GM12878 (cell line): ENCODE measurements at regions not wholly inside any gene's neighbourhood (a gene's known extent, or its start where the extent isn't known, plus 50 kb on each side); places are given as distances from the start of the nearest gene placed in this dataset.

Experiments used
- BHLHE40 ChIP-seq, 2 experiments: fragments of 450-650 bp in 1 of 2; IDR thresholded peaks; 2 replicates each; pipeline ENCODE4 v1.6.1; 2011 to 2017; ENCODE audit warnings: low read depth in 2 of 2, borderline replicate concordance in 1 of 2, improper control_type of control experiment in 1 of 2, low read length in 1 of 2, mild to moderate bottlenecking in 1 of 2
- CEBPB ChIP-seq, 2 experiments: fragments of 150-350 bp in 1 of 2; IDR thresholded peaks; 2 replicates each; pipeline ENCODE4 v1.6.1; 2012 to 2014; ENCODE audit warnings: low read depth in 2 of 2, low read length in 2 of 2, borderline replicate concordance in 1 of 2, inconsistent platforms in 1 of 2
- EP300 ChIP-seq, 2 experiments: fragments of 150-350 bp in 1 of 2; IDR thresholded peaks; 2 replicates each; pipeline ENCODE4 v1.6.1; 2011 to 2012; ENCODE audit warnings: low read depth in 2 of 2, low read length in 2 of 2, borderline replicate concordance in 1 of 2, improper control_type of control experiment in 1 of 2, inconsistent platforms in 1 of 2; ENCODE audit not compliant: control insufficient read depth in 1 of 2
- FOS ChIP-seq: IDR thresholded peaks from 3 replicates; pipeline ENCODE4 v1.6.1; 2011; ENCODE audit warnings: borderline replicate concordance; ENCODE audit not compliant: insufficient read length; ENCODE audit errors: extremely low read depth
- POLR2A ChIP-seq: IDR thresholded peaks from 2 replicates; pipeline ENCODE4 v1.6.1; 2011; ENCODE audit warnings: low read depth, mild to moderate bottlenecking, low read length
- RAD21 ChIP-seq: IDR thresholded peaks from 2 replicates; pipeline ENCODE4 v1.6.1; 2011; ENCODE audit warnings: mild to moderate bottlenecking, low read depth, low read length, moderate library complexity; ENCODE audit not compliant: insufficient read depth
- RELA ChIP-seq: fragments of 450-650 bp; IDR thresholded peaks from 2 replicates; pipeline ENCODE4 v1.8.0; 2014; ENCODE audit warnings: borderline replicate concordance; ENCODE audit not compliant: partially characterized antibody
- ZNF274 ChIP-seq: IDR thresholded peaks from one replicate; pipeline ENCODE4 v1.8.0; 2011; ENCODE audit not compliant: insufficient read length, insufficient read depth
- TF ChIP-seq, protein P1 (sequence below): fragments of 450-650 bp; IDR thresholded peaks from 2 replicates; pipeline ENCODE4 v1.6.1; 2018; ENCODE audit warnings: mild to moderate bottlenecking, low read depth, moderate library complexity; ENCODE audit not compliant: partially characterized antibody
- TF ChIP-seq, protein P2 (sequence below), 3 experiments: IDR thresholded peaks in 2 of 3; conservative IDR thresholded peaks in 1 of 3; 2 replicates each; pipeline ENCODE4 v1.5.1; 2011; ENCODE audit warnings: low read depth in 3 of 3, low read length in 3 of 3, mild to moderate bottlenecking in 3 of 3, control low read depth in 2 of 3, moderate library complexity in 2 of 3, inconsistent platforms in 1 of 3, mixed read lengths in 1 of 3; ENCODE audit not compliant: control insufficient read depth in 2 of 3, insufficient read depth in 1 of 3; ENCODE audit errors: extremely low read depth in 1 of 3
- TF ChIP-seq, protein P3 (sequence below): IDR thresholded peaks from 2 replicates; pipeline ENCODE4 v1.6.1; 2012; ENCODE audit warnings: mild to moderate bottlenecking, low read depth, low read length

DNA sequence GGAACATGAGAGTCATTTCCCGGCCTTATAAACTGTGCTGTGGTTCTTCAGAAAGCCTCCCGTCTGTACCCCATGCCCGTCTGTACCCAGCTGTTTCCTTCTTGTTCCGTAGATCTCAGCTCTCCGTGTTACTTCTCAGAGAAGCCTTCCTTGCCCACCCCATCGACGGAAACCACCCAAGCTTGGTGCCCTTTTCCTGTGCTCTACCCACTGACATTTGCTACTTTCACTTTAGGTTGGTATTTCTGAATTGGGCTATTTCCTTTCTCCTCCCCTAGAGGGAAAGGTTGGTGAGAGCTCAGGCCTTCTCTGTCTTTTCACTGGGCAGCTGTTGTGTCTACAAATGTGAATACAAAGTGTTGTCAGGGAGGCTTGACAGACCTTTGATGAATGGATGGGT, 764.5 kb upstream of the ADAMTS16 start:
- TF ChIP-seq, protein P1, sequence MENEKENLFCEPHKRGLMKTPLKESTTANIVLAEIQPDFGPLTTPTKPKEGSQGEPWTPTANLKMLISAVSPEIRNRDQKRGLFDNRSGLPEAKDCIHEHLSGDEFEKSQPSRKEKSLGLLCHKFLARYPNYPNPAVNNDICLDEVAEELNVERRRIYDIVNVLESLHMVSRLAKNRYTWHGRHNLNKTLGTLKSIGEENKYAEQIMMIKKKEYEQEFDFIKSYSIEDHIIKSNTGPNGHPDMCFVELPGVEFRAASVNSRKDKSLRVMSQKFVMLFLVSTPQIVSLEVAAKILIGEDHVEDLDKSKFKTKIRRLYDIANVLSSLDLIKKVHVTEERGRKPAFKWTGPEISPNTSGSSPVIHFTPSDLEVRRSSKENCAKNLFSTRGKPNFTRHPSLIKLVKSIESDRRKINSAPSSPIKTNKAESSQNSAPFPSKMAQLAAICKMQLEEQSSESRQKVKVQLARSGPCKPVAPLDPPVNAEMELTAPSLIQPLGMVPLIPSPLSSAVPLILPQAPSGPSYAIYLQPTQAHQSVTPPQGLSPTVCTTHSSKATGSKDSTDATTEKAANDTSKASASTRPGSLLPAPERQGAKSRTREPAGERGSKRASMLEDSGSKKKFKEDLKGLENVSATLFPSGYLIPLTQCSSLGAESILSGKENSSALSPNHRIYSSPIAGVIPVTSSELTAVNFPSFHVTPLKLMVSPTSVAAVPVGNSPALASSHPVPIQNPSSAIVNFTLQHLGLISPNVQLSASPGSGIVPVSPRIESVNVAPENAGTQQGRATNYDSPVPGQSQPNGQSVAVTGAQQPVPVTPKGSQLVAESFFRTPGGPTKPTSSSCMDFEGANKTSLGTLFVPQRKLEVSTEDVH, result no peak
- no peak for TF ChIP-seq FOS
- no peak for TF ChIP-seq BHLHE40 (IDR thresholded peaks at IDR 0.05; ENCODE audit: borderline replicate concordance in 1 of 2, low read depth in 2 of 2, low read length in 1 of 2)
- TF ChIP-seq, protein P2, sequence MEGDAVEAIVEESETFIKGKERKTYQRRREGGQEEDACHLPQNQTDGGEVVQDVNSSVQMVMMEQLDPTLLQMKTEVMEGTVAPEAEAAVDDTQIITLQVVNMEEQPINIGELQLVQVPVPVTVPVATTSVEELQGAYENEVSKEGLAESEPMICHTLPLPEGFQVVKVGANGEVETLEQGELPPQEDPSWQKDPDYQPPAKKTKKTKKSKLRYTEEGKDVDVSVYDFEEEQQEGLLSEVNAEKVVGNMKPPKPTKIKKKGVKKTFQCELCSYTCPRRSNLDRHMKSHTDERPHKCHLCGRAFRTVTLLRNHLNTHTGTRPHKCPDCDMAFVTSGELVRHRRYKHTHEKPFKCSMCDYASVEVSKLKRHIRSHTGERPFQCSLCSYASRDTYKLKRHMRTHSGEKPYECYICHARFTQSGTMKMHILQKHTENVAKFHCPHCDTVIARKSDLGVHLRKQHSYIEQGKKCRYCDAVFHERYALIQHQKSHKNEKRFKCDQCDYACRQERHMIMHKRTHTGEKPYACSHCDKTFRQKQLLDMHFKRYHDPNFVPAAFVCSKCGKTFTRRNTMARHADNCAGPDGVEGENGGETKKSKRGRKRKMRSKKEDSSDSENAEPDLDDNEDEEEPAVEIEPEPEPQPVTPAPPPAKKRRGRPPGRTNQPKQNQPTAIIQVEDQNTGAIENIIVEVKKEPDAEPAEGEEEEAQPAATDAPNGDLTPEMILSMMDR (IDR thresholded peaks at IDR 0.05 in 2 of 3, conservative IDR thresholded peaks at IDR 0.05 in 1 of 3; ENCODE audit: control insufficient read depth in 2 of 3, extremely low read depth in 1 of 3, insufficient read depth in 1 of 3, low read depth in 3 of 3, low read length in 3 of 3), result no peak
- TF ChIP-seq EP300 (IDR thresholded peaks at IDR 0.05; ENCODE audit: borderline replicate concordance in 1 of 2, control insufficient read depth in 1 of 2, low read depth in 2 of 2, low read length in 2 of 2), result no peak
- TF ChIP-seq, protein P3, sequence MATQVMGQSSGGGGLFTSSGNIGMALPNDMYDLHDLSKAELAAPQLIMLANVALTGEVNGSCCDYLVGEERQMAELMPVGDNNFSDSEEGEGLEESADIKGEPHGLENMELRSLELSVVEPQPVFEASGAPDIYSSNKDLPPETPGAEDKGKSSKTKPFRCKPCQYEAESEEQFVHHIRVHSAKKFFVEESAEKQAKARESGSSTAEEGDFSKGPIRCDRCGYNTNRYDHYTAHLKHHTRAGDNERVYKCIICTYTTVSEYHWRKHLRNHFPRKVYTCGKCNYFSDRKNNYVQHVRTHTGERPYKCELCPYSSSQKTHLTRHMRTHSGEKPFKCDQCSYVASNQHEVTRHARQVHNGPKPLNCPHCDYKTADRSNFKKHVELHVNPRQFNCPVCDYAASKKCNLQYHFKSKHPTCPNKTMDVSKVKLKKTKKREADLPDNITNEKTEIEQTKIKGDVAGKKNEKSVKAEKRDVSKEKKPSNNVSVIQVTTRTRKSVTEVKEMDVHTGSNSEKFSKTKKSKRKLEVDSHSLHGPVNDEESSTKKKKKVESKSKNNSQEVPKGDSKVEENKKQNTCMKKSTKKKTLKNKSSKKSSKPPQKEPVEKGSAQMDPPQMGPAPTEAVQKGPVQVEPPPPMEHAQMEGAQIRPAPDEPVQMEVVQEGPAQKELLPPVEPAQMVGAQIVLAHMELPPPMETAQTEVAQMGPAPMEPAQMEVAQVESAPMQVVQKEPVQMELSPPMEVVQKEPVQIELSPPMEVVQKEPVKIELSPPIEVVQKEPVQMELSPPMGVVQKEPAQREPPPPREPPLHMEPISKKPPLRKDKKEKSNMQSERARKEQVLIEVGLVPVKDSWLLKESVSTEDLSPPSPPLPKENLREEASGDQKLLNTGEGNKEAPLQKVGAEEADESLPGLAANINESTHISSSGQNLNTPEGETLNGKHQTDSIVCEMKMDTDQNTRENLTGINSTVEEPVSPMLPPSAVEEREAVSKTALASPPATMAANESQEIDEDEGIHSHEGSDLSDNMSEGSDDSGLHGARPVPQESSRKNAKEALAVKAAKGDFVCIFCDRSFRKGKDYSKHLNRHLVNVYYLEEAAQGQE, result no peak
- no peak for TF ChIP-seq RELA
- TF ChIP-seq CEBPB (IDR thresholded peaks at IDR 0.05; ENCODE audit: borderline replicate concordance in 1 of 2, low read depth in 2 of 2, low read length in 2 of 2), result no peak
- TF ChIP-seq RAD21, result no peak
- TF ChIP-seq ZNF274, result no peak
- TF ChIP-seq POLR2A, result no peak
